CD4-positive, alpha-beta T cell treated with Interleukin-10 for 1 hour (primary cell): ENCODE measurements at regions not wholly inside any gene's neighbourhood (a gene's known extent, or its start where the extent isn't known, plus 50 kb on each side); places are given as distances from the start of the nearest gene placed in this dataset.
"Not testable (repeated sequence)": the region's sequence is repeated elsewhere in the genome, so short reads cannot be mapped to it uniquely, and the experiment has no call there.

Source experiments
- DNase-seq: peaks from one replicate; pipeline ENCODE4 v3.0.0-alpha.2; 2020

- no peak for DNase-seq
Observed at GRCh38 chr1:61028136-61028535, 54.2 kb upstream of the NFIA start.

DNA sequence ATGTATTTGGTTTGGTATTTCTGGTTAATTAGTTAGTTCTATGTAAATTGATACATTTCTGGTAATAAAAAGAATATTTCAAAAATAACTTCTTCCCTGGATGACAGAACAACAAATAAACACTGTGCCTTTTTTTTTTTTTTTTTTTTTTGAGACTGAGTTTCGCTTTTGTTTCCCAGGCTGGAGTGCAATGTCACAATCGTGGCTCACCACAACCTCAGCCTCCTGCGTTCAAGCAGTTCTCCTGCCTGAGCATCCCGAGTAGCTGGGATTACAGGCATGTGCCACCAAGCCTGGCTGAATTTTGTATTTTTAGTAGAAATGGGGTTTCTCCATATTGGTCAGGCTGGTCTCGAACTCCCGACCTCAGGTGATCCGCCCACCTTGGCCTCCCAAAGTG, 64.3 kb upstream of the NFIA start:
- not testable (repeated sequence) for DNase-seq

GRCh38 chr1:61017651-61018050, 64.7 kb upstream of the NFIA start:
- DNase-seq = no peak

DNA sequence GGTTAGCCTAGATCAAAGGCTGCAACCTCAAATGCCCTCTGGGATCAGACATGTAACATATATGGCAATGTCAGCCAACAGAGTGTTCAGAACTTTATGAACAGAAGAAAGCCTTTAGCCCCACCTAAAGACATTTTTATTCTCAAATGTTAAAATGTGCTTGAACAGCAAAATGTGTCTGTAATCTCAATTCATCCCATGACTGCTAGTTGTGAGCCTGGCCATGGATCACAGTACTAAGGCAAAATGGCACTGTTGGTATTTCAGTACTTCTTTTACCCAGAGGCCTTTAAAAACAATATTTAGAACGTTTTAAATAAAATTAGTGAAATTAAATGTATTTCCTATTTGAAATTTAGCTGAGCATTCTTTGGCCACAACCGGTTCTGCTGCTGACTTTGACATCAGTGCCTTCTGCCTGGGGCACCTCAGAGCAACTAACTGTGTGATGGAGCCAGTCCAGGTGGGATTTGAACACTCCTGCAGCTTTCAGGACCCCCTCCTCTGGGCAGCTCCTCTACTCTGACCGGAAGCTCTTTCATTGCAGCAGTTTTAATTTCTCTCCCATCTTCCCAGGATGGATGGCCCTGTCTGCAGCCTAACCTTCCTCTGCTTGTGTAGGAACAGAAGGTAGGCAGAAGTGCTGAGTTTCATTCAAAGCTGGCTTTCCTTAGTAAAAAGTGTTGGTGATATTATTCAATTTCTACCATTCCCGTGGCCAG, 68.3 kb upstream of the NFIA start:
- DNase-seq = no peak

- DNase-seq = no peak
Observed at GRCh38 chr1:61013189-61013945, 69.0 kb upstream of the NFIA start.

DNA sequence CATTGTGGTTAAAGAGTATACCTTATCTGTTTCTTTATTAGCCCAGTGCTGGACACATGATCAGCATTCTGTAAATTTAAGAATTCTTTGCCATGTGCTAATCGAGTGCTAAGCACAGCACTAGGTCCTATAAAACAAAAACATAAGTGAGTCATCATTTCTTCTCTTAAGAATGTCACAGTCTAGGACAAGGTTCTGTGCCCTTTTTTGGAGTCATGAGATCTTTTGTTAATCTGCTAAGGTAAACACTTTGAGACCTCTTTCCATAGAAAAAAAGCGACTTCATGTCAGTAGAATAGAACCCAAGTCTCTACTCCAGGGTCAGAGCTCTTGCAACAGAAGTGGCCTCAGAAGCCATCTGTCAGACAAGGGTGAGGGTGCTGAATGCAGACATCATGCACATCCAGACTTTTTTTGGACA, 70.0 kb upstream of the NFIA start:
- no peak for DNase-seq

DNA sequence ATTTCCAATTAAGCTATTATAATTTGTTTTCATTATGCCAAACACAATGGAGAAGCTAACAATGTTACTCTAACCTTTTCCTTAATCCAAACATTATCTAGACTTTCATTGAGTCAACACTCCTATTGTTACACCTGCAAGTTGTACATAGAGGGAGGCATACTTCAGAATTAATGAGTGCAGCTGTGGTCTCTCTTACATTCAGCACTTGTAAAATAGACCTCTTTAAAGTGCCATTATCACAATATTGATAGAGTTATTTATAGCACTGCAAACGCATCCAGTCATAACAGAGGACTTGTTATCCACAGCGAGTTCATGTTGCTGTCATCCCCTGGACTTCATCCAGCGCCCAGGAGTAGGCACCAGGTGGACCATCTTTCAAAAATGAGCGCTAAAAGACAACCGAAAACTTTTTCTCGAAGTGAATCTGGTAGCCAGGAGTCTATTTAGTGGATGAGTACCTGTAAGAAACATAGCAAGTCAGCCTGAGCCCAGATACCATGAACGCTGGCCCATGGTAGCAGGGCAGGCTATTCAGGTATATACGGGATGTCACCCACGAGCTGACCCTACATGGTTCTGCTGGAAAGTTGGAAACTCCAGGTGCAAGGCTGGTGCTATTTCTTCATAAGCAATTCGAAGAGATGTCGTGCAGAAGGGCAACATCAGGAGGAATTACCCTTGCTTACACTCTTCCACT, 70.6 kb upstream of the NFIA start:
- DNase-seq = no peak

GRCh38 chr1:61007534-61008364, 74.6 kb upstream of the NFIA start:
- DNase-seq = no peak

DNA sequence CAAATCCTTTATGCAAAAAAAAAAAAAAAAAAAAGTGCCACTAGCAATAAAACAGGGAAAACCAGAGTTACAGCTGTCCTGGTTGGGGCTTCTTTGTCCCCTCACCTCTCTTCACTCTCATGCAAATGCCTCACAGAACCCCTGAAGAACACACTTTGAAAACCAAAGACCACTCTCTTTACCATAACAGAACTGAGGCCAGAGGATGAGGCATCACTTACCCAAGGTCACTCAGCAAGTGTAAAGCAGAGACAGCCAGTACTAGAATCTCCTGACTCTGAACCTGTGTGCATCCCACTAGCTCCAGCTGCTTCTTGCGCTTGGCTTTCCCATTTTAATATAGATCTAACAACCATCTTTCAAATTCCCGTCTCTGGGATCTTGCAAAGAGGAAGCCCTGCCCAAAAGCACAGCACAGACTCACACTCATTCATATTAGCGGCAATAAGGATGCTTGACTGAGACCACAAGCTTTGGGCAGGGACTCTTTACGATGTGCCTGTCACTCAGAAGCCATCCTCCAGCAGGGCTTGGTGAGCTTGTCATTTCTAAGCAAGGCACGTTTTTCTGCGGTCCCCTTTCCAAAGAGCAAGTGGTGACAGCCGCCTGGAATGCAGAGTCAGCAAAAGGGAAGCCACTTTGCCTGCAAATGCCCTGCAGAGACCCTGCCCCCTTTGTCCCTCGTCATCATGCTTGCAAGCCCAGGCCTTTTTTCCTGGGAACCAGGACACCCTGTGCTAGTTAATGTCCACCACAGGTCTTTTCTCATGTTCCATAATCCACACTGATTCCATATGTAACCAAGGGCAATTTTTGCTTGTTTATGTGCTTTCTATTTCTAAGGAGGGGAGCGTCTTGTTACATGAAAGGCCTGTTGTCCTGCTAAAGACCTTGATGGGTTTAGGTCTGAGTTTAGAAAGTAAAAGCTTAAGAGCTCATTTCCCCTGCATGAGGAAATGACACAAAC, 76.5 kb upstream of the NFIA start:
- DNase-seq = no peak

DNA sequence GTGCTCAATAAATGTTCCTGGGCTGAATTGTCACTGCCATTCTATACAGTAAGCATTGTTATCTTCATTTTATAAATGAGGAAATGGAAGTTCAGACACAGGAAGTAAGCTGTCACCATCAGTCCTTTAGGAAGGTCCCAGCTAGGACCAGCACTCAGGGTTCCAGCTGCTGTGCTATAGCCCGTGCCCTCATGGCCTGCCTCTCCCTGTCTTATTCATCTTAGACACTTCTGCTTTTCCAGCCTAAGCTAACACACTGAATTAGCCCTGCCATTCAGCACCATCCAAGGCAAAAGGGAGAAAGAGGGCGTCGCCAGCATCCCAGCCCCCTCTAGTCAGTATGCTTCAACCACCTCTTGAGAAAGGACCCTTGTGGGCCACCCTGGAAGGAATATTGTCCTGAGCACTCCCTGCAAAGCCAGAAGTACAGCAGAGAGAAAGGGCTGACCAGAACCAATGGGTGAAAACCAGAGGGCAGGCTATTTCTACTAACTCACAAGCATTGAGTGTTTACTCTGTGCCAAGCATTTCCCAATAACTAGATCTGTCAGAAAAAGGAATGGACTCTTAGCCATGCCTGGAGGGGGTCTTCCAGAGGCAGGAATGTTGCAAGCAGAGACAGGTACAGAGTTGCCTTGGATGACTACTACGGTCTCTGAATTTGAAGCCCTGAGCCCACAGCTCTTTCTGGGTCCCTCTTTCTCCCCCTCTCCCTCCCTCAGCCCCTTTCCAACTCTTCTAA, 77.9 kb upstream of the NFIA start:
- no peak for DNase-seq

DNA sequence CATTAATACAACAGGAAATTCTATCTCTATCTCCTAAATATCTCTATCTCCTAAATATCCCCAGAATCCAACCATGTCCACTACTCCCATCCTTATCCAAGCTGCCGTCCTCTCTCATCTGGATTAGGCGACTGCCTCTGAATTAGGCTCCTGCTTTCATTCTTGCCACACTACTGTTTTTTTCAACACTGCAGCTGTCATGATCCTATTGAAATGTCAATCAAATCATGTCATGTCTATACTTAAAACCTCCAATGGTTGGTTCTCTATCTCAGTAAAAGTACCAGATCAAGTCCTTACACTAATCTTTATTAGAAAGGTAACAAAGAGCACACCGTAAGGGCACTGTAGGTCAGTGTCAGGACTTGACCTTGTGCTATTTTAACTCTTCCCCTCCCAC, 82.0 kb upstream of the NFIA start:
- no peak for DNase-seq

GRCh38 chr1:60998786-60999185, 83.6 kb upstream of the NFIA start:
- DNase-seq = no peak

DNA sequence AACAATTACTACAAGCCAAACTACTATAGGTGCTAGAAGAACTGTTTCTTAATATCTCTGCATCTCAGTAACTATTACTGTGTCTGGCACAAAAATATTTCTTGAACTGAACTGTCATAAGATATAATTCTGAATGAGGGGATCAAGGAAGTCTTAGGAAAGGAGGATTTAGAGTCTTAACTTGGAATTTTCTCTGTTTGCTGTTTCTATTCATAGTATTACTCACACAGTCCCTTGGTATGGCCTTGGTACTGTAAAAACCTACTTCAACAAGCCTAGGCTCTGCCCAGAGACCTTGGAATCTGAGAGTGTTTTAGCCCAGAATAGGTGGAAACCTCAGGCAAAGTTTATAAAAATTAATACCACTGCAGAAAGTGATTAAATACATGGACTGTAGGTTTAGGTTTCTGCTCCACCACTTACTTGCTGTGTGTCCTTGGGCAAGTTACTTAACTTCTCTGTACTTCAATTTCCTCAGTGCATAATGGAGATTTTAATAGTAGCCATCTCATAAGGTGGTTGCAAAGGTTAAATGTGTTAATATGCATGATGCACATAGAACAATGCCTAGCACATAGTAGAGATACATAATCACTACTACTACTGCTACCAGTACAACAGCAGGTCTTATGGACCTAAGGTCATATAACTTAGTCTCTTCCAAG, 87.4 kb upstream of the NFIA start:
- no peak for DNase-seq

- DNase-seq = no peak
Observed at GRCh38 chr1:60994369-60994768, 88.0 kb upstream of the NFIA start.

DNA sequence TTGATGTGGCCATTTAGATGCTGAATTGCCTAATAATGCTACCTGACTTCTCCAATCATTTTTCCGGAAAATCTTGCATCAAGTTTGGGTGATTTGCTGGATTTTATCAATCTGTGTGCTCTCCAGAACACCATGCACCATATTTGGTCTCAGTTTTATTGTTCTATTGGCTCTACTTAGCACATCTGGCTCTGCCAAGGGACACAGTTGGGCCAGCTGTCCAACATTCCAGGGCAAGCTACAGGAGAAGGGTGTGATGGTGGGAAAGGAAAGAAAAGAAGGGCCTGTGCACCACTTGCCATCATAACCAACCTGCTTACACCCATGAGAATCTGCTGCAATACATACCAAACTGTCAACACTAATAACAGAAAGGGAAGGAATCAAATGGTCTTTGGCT, 90.2 kb upstream of the NFIA start:
- no peak for DNase-seq

DNA sequence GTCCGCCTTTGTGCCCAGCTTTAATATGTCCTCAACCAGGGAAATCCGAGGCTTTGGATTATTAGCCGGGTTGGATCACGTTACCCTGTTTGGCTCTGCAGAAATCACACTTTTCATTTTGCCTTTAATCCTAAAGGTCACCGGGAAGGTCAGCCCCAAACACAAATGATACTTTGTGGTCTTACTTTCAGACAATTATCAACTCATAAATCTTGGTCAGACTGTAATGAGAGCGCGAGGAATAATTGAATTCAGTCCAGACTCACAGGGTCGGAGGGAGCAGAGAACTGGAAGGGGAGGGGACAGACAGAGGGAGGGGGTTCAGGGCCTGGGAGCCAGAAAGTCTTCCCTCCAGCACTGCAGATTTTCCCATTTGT, 91.7 kb upstream of the NFIA start:
- DNase-seq = no peak

DNA sequence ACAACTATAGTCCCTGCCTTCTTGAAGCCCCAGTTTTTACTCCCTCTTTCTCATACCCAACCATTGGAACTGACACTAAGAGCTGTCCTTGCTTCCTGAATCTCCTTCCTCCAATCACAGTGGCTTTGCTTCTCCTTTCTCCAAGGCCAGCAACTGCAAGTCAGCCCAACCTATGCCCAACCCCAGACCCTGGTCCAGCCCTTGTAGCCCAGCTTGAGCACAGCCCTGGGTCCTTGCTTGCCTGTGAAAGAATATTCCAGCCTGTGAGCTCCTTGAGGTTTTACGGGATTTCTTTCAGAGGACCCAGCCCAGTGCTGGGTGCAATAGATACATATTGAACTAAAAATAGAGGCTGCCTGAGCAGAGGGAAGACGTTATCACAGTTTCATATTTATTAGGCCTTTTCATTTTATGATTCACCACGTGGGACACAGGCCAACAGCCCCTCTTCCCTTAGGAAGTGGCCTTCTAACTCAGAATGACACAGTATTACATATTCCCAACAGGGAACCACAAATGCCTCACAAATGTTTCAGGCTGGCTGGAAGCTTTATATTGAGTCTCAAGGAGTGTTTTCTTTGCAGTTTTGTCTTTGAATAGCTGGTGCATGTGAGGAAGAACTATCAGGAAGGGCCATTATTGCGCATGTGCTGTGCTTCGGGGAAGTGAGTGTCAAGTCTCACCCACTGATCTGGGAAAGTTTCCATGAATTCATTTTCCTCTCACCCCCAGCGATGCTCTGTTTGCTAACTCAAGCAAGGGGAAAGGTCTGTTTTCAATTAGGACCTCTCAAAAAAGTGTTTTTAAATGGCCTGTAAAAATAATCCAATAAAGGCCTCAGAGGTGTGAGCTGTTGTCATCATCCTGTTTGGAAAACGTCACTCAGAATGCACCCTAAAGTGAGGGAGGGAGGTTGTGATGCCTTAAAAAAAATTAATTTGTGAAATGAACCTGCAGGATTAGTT, 92.3 kb upstream of the NFIA start:
- DNase-seq = no peak

- DNase-seq = no peak
Observed at GRCh38 chr1:60988891-60989290, 93.5 kb upstream of the NFIA start.

DNA sequence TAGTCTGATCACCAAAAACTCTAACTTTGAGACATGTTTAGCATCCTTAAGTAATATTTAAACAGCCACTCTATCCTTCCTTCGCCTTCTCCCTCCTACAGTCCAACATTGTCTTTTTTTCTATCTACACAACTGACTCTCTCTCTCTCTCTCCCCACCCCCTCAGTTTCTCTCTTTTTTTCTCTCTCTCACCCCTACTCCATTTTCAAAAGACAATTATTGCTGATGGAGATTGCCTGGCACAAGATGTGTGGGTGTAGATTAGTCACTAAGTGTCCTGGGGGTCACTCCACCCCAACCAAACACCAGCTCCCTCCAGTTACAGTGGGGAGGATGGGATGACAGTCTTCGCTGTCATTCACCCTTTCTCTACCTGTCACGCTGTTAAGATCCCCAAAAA, 94.5 kb upstream of the NFIA start:
- DNase-seq = no peak
